HEK293 (cell line): ENCODE measurements at regions not wholly inside any gene's neighbourhood (a gene's known extent, or its start where the extent isn't known, plus 50 kb on each side); places are given as distances from the start of the nearest gene placed in this dataset.

ENCODE experiments used
- CTCF ChIA-PET: fragments of 350-600 bp; formaldehyde crosslinking; extraction: SDS; loops from one replicate; lab custom pipeline; 2021; ENCODE audit warnings: antibody characterized with exemption; lab: Yijun Ruan, JAX
- POLR2A ChIA-PET: fragments of 300-600 bp; formaldehyde crosslinking; extraction: SDS; loops from one replicate; lab custom pipeline; 2020; ENCODE audit warnings: antibody characterized with exemption, inconsistent platforms; lab: Yijun Ruan, JAX
- H3K27ac ChIP-seq: fragments of 200-500 bp; sonication (Bioruptor generic); 2 replicates; pipeline ENCODE4 v1.5.1; 2014; ENCODE audit warnings: low read depth, low read length, control low read depth, inconsistent platforms; ENCODE audit errors: extremely low read depth
- H3K36me3 ChIP-seq, 2 experiments: fragments of 200-500 bp in 1 of 2; sonication (Bioruptor generic) in 1 of 2; 1 replicate in 1 of 2; 2 replicates in 1 of 2; pipeline ENCODE4 v1.5.1; 2014 to 2017; ENCODE audit warnings: inconsistent platforms in 2 of 2, low read length in 2 of 2; ENCODE audit not compliant: control insufficient read depth in 2 of 2, insufficient read depth in 1 of 2
- H3K4me1 ChIP-seq: fragments of 200-500 bp; sonication (Bioruptor generic); 2 replicates; pipeline ENCODE4 v1.5.1; 2014; ENCODE audit warnings: mild to moderate bottlenecking, low read length, inconsistent platforms; ENCODE audit not compliant: control insufficient read depth, insufficient read depth
- H3K4me3 ChIP-seq: 2 replicates; pipeline ENCODE4 v1.5.1; 2011; ENCODE audit warnings: low read depth, mild to moderate bottlenecking, control low read depth, low read length, moderate library complexity
- H3K9me3 ChIP-seq: fragments of 200-500 bp; sonication (Bioruptor generic); 2 replicates; pipeline ENCODE4 v1.5.1; 2014; ENCODE audit warnings: low read depth, low read length, inconsistent platforms; ENCODE audit not compliant: control insufficient read depth, insufficient read depth
- BCL11A ChIP-seq: fragments of 450-650 bp; formaldehyde crosslinking; IDR thresholded peaks from 2 replicates; pipeline ENCODE4 v1.5.1; 2016; ENCODE audit warnings: low read depth, missing biosample characterization, missing genetic modification characterization
- BCL6B ChIP-seq: fragments of 450-650 bp; formaldehyde crosslinking; IDR thresholded peaks from 2 replicates; pipeline ENCODE4 v1.5.1; 2017; ENCODE audit warnings: missing biosample characterization, missing genetic modification characterization
- ELK4 ChIP-seq: IDR thresholded peaks from 2 replicates; pipeline ENCODE4 v1.6.1; 2011; ENCODE audit warnings: mild to moderate bottlenecking, low read depth, low read length, borderline replicate concordance
- GLI4 ChIP-seq: fragments of 450-650 bp; formaldehyde crosslinking; IDR thresholded peaks from 2 replicates; pipeline ENCODE4 v1.5.1; 2016; ENCODE audit warnings: missing biosample characterization, missing genetic modification characterization
- GLIS1 ChIP-seq: fragments of 450-650 bp; formaldehyde crosslinking; IDR thresholded peaks from 2 replicates; pipeline ENCODE4 v1.5.1; 2016; ENCODE audit warnings: missing biosample characterization, missing genetic modification characterization
- KLF8 ChIP-seq: fragments of 450-650 bp; formaldehyde crosslinking; IDR thresholded peaks from 2 replicates; pipeline ENCODE4 v1.5.1; 2016; ENCODE audit warnings: missing biosample characterization, missing genetic modification characterization
- KLF9 ChIP-seq: fragments of 450-650 bp; formaldehyde crosslinking; IDR thresholded peaks from 2 replicates; pipeline ENCODE4 v1.5.1; 2016; ENCODE audit warnings: missing biosample characterization, missing genetic modification characterization, low read depth
- MYNN ChIP-seq: fragments of 450-650 bp; formaldehyde crosslinking; IDR thresholded peaks from 2 replicates; pipeline ENCODE4 v1.5.1; 2016; ENCODE audit warnings: missing biosample characterization, missing genetic modification characterization, borderline replicate concordance
- REPIN1 ChIP-seq: fragments of 450-650 bp; formaldehyde crosslinking; IDR thresholded peaks from 2 replicates; pipeline ENCODE4 v1.5.1; 2017; ENCODE audit warnings: missing biosample characterization, missing genetic modification characterization, low read depth
- YY2 ChIP-seq: fragments of 450-650 bp; formaldehyde crosslinking; IDR thresholded peaks from 2 replicates; pipeline ENCODE4 v1.5.1; 2016; ENCODE audit warnings: missing biosample characterization, missing genetic modification characterization
- ZNF16 ChIP-seq: fragments of 450-650 bp; formaldehyde crosslinking; IDR thresholded peaks from 2 replicates; pipeline ENCODE4 v1.5.1; 2016; ENCODE audit warnings: low read depth, missing biosample characterization, missing genetic modification characterization
- ZNF202 ChIP-seq: fragments of 450-650 bp; formaldehyde crosslinking; IDR thresholded peaks from 2 replicates; pipeline ENCODE4 v1.5.1; 2016; ENCODE audit warnings: missing biosample characterization, missing genetic modification characterization, borderline replicate concordance
- ZNF248 ChIP-seq: fragments of 450-650 bp; formaldehyde crosslinking; IDR thresholded peaks from 2 replicates; pipeline ENCODE4 v1.5.1; 2017; ENCODE audit warnings: missing biosample characterization, missing genetic modification characterization
- ZNF280C ChIP-seq: fragments of 450-650 bp; formaldehyde crosslinking; IDR thresholded peaks from 2 replicates; pipeline ENCODE4 v1.5.1; 2016; ENCODE audit warnings: missing biosample characterization, missing genetic modification characterization
- ZNF292 ChIP-seq: fragments of 450-650 bp; formaldehyde crosslinking; IDR thresholded peaks from 2 replicates; pipeline ENCODE4 v1.5.1; 2016; ENCODE audit warnings: low read depth, missing biosample characterization, missing genetic modification characterization, borderline replicate concordance
- ZNF530 ChIP-seq: fragments of 450-650 bp; formaldehyde crosslinking; IDR thresholded peaks from 2 replicates; pipeline ENCODE4 v1.5.1; 2016; ENCODE audit warnings: low read depth, missing biosample characterization, missing genetic modification characterization
- ZNF677 ChIP-seq: fragments of 450-650 bp; IDR thresholded peaks from 2 replicates; pipeline ENCODE4 v1.5.0; 2018; ENCODE audit warnings: missing biosample characterization, mild to moderate bottlenecking, missing genetic modification characterization, moderate library complexity

- Histone ChIP-seq H3K27ac (no peak overlapping the region), H3K9me3 (no peaks in the 10 kb centered on the region), H3K36me3 (no peaks in the 10 kb centered on the region), H3K4me3 (no peak overlapping the region), H3K4me1 (no peaks in the 10 kb centered on the region)
- ChIA-PET CTCF (no interaction called here), POLR2A (no interaction called here)
- TF ChIP-seq ELK4 (no peak), ZNF292 (tag by site-specific recombination) (no peak), ZNF202 (no peak), GLI4 (tag by site-specific recombination) (no peak), YY2 (tag by site-specific recombination) (no peak), KLF8 (tag by site-specific recombination) (no peak), MYNN (tag by site-specific recombination) (no peak), BCL6B (tag by site-specific recombination) (no peak), BCL11A (tag by site-specific recombination) (no peak), ZNF16 (tag by site-specific recombination) (no peak)
Measured at GRCh38 chr11:15412054-15412453, 297.3 kb downstream of the INSC start.

GRCh38 chr11:15418921-15419320 lies 304.2 kb downstream of the INSC start:
- H3K9me3 ChIP-seq, result no peaks in the 10 kb centered on the region
- POLR2A ChIA-PET, result no interaction called here
- H3K4me1 ChIP-seq, result no peaks in the 10 kb centered on the region
- no peak overlapping the region for H3K4me3 ChIP-seq
- H3K36me3 ChIP-seq, result no peaks in the 10 kb centered on the region
- TF ChIP-seq REPIN1 (no peak), ZNF280C (tag by site-specific recombination) (no peak), GLIS1 (no peak)
- no peak overlapping the region for H3K27ac ChIP-seq
- CTCF ChIA-PET, result interaction anchor here (0.9 kb wide), 1 partner anchor 42 kb away, joined by 5 read pairs; no protein-coding TSS in a partner anchor

DNA sequence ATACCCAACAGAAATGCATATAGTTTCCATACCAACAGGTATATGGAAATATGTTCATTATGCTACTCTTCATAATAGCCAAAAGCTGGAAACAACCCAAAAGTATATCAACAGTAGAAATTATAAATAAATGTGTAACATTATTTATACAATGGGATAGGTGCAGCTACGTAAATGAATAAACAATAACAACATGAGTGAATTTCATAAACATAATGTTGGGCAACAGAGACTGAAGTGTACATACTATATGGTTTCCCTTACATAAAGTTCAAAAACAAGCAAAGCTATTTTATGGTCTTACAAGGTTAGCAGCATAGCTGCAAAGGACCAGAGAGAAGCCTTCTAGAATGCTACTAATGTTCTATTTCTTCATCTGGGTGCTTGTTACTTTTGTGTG lies 305.0 kb downstream of the INSC start:
- POLR2A ChIA-PET, result no interaction called here
- no peak overlapping the region for H3K27ac ChIP-seq
- CTCF ChIA-PET, result interaction anchor here (0.9 kb wide), 1 partner anchor 41 kb away, joined by 5 read pairs; no protein-coding TSS in a partner anchor
- no peaks in the 10 kb centered on the region for H3K4me1 ChIP-seq
- TF ChIP-seq ZNF677 (tag by site-specific recombination) (no peak), ZNF530 (tag by site-specific recombination) (no peak), KLF9 (tag by site-specific recombination) (no peak), ZNF248 (tag by site-specific recombination) (no peak)
- no peak overlapping the region for H3K4me3 ChIP-seq
- H3K36me3 ChIP-seq, result no peaks in the 10 kb centered on the region
- no peaks in the 10 kb centered on the region for H3K9me3 ChIP-seq
